ENCODE measurements at regions not wholly inside any gene's neighbourhood (a gene's known extent, or its start where the extent isn't known, plus 50 kb on each side); places are given as distances from the start of the nearest gene placed in this dataset.

- no peak for DNase-seq
These were observed 53.7 kb downstream of the RPS12 start for GRCh38 chr6:132868057-132868456.

DNA sequence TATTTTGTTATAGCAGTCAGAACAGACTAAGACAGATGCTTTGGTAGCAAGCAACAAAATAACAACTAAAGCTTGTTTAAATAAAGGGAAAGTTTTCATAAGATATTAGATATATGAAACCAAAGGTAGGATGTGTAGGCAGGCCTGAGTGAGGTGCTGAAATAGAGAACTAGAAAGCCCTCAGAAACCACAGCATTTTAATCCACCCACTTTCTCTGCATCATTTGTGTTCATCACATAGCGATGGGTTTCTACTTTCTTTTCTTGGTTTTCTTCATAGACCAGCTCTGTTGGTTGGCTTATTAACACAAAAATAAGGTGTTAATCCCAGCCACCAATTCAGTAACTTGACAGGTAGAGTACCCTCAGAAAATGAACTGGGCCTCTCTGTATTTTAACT is 58.6 kb downstream of the RPS12 start:
- DNase-seq = no peak

DNA sequence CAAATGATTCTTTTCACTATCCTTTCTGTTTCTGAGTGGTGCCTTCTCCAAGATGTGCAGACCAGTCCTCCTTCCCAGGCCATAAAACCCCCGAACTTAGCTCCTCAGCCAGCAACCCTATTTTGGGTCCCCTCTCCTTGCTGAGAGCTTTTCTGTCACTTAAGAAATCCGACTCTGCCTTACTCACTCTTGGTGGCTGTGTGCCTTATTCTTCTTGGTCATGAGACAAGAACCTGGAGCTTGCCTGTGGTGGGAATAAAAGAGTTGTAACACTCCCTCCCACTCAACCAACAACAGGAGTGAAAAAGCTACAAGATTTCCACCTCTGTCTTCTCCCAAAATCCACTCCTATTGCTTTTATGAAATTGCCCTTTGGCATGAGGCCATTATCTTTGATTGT is 62.6 kb downstream of the RPS12 start:
- DNase-seq = no peak

- no peak for DNase-seq
These were observed 72.8 kb downstream of the RPS12 start for GRCh38 chr6:132887204-132887603.

DNA sequence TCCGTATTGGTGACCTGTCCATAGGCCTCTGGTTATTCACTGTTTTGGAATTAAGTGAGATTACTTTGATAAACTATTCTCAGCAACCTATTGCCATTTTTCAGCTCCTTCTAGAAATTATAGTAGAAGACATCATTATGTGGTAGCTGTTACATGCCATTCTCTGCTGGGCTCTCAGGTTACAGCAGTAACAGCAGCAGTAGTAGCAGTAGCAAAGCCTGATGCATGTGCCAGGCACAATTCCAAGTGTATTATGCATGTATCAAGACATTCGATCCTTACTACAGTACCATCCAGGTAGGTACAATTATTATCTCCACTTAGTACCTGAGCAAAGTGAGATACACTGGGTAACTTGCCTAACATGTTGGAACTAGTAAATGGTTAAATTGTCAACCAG is 74.3 kb downstream of the RPS12 start:
- no peak for DNase-seq

- no peak for DNase-seq
These were observed 78.8 kb downstream of the RPS12 start for GRCh38 chr6:132892929-132893771.

- no peak for DNase-seq
These were observed 79.6 kb downstream of the RPS12 start for GRCh38 chr6:132893772-132894490.

DNA sequence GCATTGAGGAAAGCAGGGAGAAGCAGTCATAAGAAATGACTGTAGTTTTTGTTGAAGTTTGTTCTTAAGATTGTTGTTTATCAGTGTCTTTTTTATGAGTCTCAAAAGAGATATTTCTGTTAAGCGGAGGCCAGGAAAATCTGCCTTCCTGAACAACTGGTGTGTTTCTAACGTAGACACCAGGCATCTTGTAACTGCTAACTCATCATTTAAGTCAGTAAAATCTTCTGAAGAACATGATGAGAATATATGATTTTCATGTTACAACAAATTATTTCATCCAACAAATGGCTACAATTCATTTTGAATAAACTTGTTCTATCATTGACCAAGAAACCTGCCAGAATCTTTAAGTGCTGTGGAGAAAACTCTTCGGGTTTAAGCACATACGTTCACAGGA is 84.0 kb downstream of the RPS12 start:
- DNase-seq = no peak

GRCh38 chr6:132900849-132901248 is 86.5 kb downstream of the RPS12 start:
- DNase-seq = no peak

DNA sequence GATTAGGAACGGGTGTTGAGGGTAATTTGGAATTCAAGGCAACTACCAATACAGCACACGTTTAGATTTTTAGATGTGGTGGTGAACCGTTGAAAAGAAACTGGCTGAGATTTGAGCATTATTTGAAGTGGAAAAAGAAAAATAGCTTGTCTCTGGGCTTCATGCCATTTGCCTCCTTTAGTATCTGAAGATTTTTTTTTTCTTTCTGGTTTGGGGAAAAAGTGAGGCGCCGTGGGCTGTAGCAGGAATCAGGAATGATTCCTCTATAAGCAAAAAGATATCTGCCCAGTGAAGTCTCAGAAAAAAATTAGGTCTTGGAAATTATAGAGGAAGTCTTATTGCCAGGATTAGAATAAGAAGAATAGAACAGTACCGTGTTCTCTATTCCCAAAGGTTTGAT is 88.5 kb downstream of the RPS12 start:
- DNase-seq = no peak

DNA sequence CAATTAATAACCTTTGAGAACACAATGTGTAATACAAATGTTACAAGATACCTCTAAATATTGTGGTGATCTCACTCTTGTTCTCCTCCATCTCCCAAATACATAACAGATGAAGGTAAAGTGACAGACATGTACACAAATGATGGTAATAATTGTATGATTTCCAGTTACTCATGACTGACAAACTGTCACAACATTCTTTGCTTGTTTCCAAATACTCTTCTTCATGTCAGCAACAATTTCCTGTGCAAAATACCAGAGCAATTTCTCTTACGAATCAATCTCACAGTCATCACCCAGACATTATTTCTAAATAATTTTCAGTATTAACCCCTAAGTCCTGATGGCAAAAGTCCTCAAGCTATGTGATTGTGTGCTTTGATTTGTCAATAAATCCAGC is 92.9 kb downstream of the RPS12 start:
- no peak for DNase-seq

- no peak for DNase-seq
These were observed 93.5 kb downstream of the RPS12 start for GRCh38 chr6:132907914-132908313.

GRCh38 chr6:132909742-132910141 is 95.4 kb downstream of the RPS12 start:
- no peak for DNase-seq

- DNase-seq = no peak
These were observed 96.4 kb downstream of the RPS12 start for GRCh38 chr6:132910759-132911158.

- no peak for DNase-seq
These were observed 104.9 kb downstream of the RPS12 start for GRCh38 chr6:132919045-132919860.

GRCh38 chr6:132927713-132928112 is 113.3 kb downstream of the RPS12 start:
- no peak for DNase-seq

DNA sequence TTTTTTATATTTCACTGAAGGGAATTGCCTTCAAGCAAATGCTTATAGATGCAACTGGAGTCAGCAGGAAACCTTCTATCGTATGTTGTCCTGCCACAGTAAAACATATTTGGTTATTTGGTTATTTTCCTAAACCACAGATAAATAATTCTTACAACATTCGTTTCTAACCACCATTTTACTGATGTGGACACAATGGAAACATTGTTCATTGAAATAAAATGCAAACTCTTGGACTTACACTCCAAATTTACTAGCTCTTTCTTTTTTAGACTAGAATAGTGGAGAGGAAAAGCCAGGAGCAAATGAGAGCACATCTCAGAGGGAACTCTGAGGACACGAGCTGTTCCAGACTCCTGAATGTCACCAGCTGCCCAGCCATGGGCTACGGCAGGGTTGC is 114.8 kb downstream of the RPS12 start:
- no peak for DNase-seq

GRCh38 chr6:132931313-132931712 is 116.9 kb downstream of the RPS12 start:
- DNase-seq = no peak

DNA sequence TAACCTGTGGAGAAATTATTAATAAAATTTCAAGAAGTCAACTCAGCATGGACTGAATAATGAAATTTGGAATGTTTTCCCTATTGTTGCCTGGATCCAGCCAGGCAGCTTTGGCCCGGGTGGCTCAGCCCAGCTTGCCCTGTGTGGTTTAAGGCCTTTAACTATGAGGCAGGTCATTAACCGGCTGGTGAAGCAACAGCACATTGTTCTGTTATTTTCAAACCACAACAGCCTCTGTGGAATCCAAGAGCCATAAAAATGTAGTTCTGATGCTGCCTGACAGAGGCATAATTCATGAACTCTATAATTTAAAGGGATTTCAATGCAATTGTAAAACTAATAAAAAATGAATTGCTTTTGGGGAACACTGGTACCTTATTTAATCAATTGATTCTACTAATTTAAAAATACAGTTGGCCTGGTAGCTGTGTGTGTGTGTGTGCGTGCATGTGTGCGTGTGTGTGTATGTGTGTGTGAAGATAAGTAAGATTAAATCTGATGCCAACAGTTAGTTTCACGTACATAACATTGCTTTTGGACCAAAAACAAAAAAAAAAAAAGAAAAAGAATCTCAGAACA is 117.7 kb downstream of the RPS12 start:
- no peak for DNase-seq

DNA sequence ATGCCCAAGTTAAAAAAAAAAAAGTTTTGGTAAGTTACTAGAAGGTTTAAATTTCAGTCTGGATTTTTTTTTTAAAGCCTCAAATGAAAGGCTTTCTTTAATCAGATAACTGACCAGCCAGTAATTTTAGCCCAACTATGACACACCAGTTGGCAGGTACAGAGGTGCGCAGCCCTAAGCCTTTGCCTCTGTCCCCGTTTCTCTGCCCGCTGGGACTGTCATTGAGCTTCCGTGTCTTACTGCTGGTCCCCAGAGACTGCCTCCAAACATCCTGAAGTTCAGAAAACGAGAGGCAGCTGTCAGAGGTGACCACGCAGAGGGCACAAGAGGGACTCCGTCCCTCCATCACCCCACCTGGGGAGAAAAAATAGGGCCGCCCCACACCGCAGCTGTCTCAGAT is 118.2 kb downstream of the RPS12 start:
- no peak for DNase-seq

GRCh38 chr6:132933090-132933489 is 118.7 kb downstream of the RPS12 start:
- DNase-seq = no peak

DNA sequence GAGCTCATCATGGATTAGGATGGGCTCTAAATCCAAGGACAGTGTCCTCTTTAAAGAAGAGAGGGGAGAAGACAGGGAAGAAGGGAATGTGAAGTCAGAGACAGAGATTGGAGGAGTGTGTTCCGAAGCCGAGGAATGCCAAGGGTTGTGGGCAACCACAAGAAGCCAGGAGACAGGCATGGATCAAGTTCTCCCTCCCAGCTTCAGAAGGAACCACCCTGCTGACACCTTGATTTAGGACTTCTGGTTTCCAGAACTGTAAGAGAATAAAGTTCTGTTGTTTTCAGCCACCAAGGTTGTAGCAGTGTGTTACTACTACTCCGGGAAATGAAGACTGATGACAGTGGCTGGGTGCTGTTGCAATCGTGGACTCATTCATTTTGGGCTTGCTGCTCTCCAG is 120.1 kb downstream of the RPS12 start:
- no peak for DNase-seq

DNA sequence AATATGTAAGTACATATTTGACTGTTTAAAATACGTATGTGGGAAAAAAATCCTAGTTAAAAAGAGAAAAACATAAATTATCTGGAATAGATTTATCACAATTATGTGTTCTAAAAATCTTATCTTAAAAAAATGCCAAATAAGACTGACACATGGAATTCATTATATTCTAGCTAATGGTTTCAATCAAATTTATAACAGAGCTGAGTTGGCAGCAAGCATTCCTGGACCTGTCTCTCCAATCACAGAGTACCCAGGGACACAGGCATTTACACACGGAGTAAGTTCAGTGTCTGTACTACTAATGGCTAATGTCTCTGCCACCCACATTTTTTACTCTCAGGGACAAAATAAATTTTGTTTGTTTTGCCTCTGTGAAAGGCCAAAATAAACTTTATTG is 122.3 kb downstream of the RPS12 start:
- no peak for DNase-seq

Data from CD4-positive, alpha-beta T cell treated with Interleukin-4 for 1 hour (primary cell).